Common myeloid progenitor, CD34-positive (primary cell): ENCODE measurements at regions not wholly inside any gene's neighbourhood (a gene's known extent, or its start where the extent isn't known, plus 50 kb on each side); places are given as distances from the start of the nearest gene placed in this dataset.
"Not testable (repeated sequence)": the region's sequence is repeated elsewhere in the genome, so short reads cannot be mapped to it uniquely, and the experiment has no call there.

ENCODE experiments used
- CTCF ChIA-PET: fragments of 350-600 bp; sonication (Branson Sonifier 250); formaldehyde crosslinking; loops from one replicate; lab custom pipeline; 2021; ENCODE audit warnings: antibody characterized with exemption; lab: Charles Lee
- POLR2A ChIA-PET: fragments of 350-600 bp; sonication (Branson Sonifier 250); formaldehyde crosslinking; loops from one replicate; lab custom pipeline; 2021; ENCODE audit warnings: antibody characterized with exemption; lab: Charles Lee
- DNase-seq, 3 donors: peaks; one replicate each; pipeline versions ENCODE4 v3.0.0 to v3.0.0-alpha.2; 2013
- H3K27ac ChIP-seq, 2 experiments: 1 replicate in 1 of 2; 2 replicates in 1 of 2; pipeline ENCODE4 v1.7.0; 2013; ENCODE audit warnings: inconsistent platforms in 2 of 2, low read length in 2 of 2, mild to moderate bottlenecking in 2 of 2, low read depth in 1 of 2, moderate library complexity in 1 of 2; ENCODE audit not compliant: severe bottlenecking in 2 of 2, insufficient read depth in 1 of 2, poor library complexity in 1 of 2
- H3K27me3 ChIP-seq, 5 experiments: replicated peaks in 2 of 5; 1 replicate in 3 of 5; 2 replicates in 2 of 5; pipeline versions ENCODE4 v1.6.1 to v1.7.0; 2013; ENCODE audit warnings: low read length in 4 of 5, mild to moderate bottlenecking in 2 of 5, moderate library complexity in 2 of 5, inconsistent platforms in 1 of 5; ENCODE audit not compliant: insufficient read depth in 5 of 5, control insufficient read depth in 4 of 5
- H3K36me3 ChIP-seq, 4 experiments: 1 replicate in 2 of 4; 2 replicates in 2 of 4; pipeline versions ENCODE4 v1.6.1 to v1.7.0; 2013; ENCODE audit warnings: low read length in 3 of 4, control low read depth in 1 of 4, mild to moderate bottlenecking in 1 of 4; ENCODE audit not compliant: control insufficient read depth in 4 of 4, insufficient read depth in 4 of 4
- H3K4me1 ChIP-seq, 4 experiments: 1 replicate in 3 of 4; 2 replicates in 1 of 4; pipeline versions ENCODE4 v1.6.1 to v1.7.1; 2013; ENCODE audit warnings: low read length in 3 of 4, mild to moderate bottlenecking in 3 of 4, control low read depth in 1 of 4, inconsistent platforms in 1 of 4, moderate library complexity in 1 of 4; ENCODE audit not compliant: control insufficient read depth in 4 of 4, insufficient read depth in 4 of 4; ENCODE audit errors: control extremely low read depth in 1 of 4
- H3K4me3 ChIP-seq, 7 experiments: 1 replicate in 4 of 7; 2 replicates in 3 of 7; pipeline versions ENCODE4 v1.5.1 to v1.7.0; 2013; ENCODE audit warnings: mild to moderate bottlenecking in 7 of 7, low read length in 6 of 7, moderate library complexity in 6 of 7, inconsistent platforms in 2 of 7, low read depth in 2 of 7, control low read depth in 1 of 7; ENCODE audit not compliant: insufficient read depth in 4 of 7, control insufficient read depth in 1 of 7; ENCODE audit errors: extremely low read depth in 1 of 7
- H3K9me3 ChIP-seq, 5 experiments: 1 replicate in 4 of 5; 2 replicates in 1 of 5; pipeline versions ENCODE4 v1.6.1 to v1.7.1; 2013; ENCODE audit warnings: low read length in 4 of 5, mild to moderate bottlenecking in 2 of 5, inconsistent platforms in 1 of 5, low read depth in 1 of 5, moderate library complexity in 1 of 5; ENCODE audit not compliant: control insufficient read depth in 4 of 5, insufficient read depth in 2 of 5; ENCODE audit errors: control extremely low read depth in 1 of 5
- WGBS: methylation state at CpG from one replicate; pipeline ENCODE4 v1.1.5; 2013; ENCODE audit not compliant: insufficient coverage; 5-methylcytosine and 5-hydroxymethylcytosine counted together

DNA sequence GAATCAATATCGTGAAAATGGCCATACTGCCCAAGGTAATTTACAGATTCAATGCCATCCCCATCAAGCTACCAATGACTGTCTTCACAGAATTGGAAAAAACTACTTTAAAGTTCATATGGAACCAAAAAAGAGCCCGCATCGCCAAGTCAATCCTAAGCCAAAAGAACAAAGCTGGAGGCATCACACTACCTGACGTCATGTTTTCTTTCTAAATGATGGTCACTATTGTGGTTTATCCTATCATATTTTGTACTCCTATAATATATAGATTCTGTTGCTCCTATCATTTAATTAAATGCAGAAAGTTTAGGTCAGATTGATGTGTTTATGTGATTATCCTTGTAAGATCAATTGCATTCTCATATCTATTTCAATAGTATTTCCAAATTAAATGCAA, 796.9 kb upstream of the NCAM2 start:
- WGBS, result no CpG with 5 or more reads among the region's 4 CpGs
- H3K27ac ChIP-seq, H3K4me1 ChIP-seq, H3K4me3 ChIP-seq, POLR2A ChIA-PET, H3K27me3 ChIP-seq, CTCF ChIA-PET, H3K9me3 ChIP-seq, DNase-seq: not testable (repeated sequence)
- H3K36me3 ChIP-seq, result peaks cover 0 to 14% (median 2%) of the 10 kb centered on the region in 4 experiments

DNA sequence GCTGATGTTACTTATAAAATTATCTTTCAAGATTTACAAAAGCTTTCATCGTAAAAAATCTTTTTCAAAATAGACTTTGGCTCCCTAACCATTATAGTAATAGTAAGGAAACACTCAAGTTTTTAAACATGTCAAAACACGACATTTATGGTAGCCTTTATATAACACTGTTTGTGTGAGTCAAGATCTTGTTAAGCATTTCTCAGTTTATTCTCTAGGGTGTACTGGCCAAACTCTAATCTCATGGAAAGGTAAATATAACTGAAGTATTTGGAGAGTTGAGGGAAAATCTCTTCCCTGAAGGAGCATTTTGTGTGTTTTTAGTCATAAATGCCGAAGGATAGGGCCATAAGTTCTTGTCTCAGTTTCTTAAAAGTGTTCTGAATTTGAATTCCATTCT, 790.9 kb upstream of the NCAM2 start:
- peaks cover 0 to 15% (median under 1%) of the 10 kb centered on the region in 4 experiments for H3K36me3 ChIP-seq
- no peaks in the 10 kb centered on the region for H3K4me1 ChIP-seq
- no peaks in the 10 kb centered on the region for H3K27me3 ChIP-seq
- no peak for DNase-seq
- no peak overlapping the region for H3K27ac ChIP-seq
- POLR2A ChIA-PET, result no interaction called here
- 100% methylated on average over 1 of the region's 3 CpGs for WGBS
- H3K4me3 ChIP-seq, result no peak overlapping the region
- CTCF ChIA-PET, result no interaction called here
- H3K9me3 ChIP-seq, result peaks cover 0 to 3% (median 1%) of the 10 kb centered on the region in 5 experiments

DNA sequence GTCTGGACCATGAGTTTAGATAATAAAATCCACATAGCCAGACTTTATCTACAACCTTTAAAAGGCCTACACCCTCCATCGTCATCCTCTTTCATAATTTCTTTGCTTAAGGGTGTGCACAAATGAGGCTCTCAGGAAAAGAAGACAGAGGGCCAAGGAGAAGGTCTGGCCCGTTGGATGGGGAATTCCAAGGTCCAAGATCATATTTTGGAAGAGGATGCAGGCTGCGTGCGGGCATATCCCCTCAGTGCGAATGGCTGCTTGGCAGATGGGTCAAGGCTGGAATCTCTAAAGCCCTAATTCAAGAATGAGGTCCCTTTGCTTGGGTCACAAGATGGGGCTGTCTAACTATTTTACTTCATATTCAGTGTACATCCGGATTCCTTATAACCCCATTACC, 782.2 kb upstream of the NCAM2 start:
- WGBS, result 100% methylated on average over 6 of the region's 6 CpGs
- no peak overlapping the region for H3K4me3 ChIP-seq

DNA sequence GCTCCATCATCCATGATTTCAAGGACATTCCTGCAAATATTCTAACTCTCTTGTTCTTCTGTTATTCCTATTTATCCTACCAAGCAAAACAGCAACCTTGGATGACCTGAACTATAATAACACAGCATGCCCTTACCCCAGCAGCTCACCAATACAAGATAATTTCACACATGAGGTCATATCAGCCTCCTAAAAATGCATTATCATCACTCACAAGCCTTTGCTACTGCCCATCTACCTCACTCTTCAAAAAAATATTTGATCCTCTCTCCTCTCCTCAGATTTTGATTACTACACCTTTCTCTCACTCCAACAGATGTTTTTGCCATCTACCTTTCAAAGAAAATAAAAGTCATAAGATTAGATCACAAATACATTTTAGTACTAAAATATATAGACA, 777.6 kb upstream of the NCAM2 start:
- H3K4me1 ChIP-seq, result no peaks in the 10 kb centered on the region
- CTCF ChIA-PET, result no interaction called here

More for the DNA sequence above, 782.2 kb upstream of the NCAM2 start:
- H3K9me3 ChIP-seq, result peaks cover 0 to 11% (median 3%) of the 10 kb centered on the region in 5 experiments
- peaks cover 0 to 24% (median 0%) of the 10 kb centered on the region in 4 experiments for H3K36me3 ChIP-seq
- DNase-seq, result no peak
- H3K27me3 ChIP-seq, result no peaks in the 10 kb centered on the region
- POLR2A ChIA-PET, result no interaction called here
- CTCF ChIA-PET, result no interaction called here
- H3K27ac ChIP-seq, result no peak overlapping the region
- no peaks in the 10 kb centered on the region for H3K4me1 ChIP-seq

DNA sequence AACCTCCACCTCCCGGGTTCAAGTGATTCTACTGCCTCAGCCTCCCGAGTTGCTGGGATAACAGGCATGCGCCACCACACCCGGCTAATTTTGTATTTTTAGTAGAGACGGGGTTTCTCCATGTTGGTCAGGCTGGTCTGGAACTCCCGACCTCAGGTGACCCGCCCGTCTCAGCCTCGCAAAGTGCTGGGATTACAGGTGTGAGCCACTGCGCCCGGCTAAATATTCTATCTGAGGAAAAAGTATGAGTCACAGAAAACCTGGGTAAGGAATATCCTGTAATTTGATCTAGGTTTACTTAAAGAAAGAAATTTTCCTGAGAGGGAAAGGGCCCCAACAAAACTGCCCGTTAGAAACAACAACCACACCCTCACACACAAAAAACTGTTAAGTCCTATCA, 776.2 kb upstream of the NCAM2 start:
- POLR2A ChIA-PET, H3K4me1 ChIP-seq, H3K9me3 ChIP-seq, H3K36me3 ChIP-seq, H3K4me3 ChIP-seq, H3K27me3 ChIP-seq, CTCF ChIA-PET, DNase-seq, H3K27ac ChIP-seq: not testable (repeated sequence)
- WGBS, result 98% methylated on average over 7 of the region's 12 CpGs

More for the DNA sequence above, 777.6 kb upstream of the NCAM2 start:
- no peak overlapping the region for H3K27ac ChIP-seq
- H3K27me3 ChIP-seq, result no peaks in the 10 kb centered on the region
- DNase-seq, result no peak
- no peak overlapping the region for H3K4me3 ChIP-seq
- POLR2A ChIA-PET, result no interaction called here
- H3K36me3 ChIP-seq, result peaks cover 0 to 5% (median 1%) of the 10 kb centered on the region in 4 experiments
- peaks cover 0 to 2% (median 0%) of the 10 kb centered on the region in 5 experiments for H3K9me3 ChIP-seq

DNA sequence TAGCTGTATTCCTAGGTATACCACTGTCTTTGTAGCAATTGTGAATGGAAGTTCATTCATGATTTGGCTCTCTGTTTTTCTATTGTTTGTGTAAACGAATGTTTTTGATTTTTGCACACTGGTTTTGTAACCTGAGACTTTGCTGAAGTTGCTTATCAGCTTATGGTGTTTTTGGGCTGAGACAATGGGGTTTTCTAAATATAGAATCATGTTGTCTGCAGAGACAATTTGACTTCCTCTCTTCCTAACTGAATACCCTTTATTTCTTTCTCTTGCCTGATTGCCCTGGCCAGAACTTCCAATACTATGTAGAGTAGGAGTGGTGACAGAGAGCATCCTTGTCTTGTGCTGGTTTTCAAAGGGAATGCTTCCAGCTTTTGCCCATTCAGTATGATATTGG, 761.6 kb upstream of the NCAM2 start:
- WGBS, result 86% methylated on average over 1 of the region's 1 CpG
- Histone ChIP-seq H3K4me3 (peak overlapping the region in 1 of 7 experiments; percentile 17), H3K9me3 (peaks cover 2 to 38% (median 5%) of the 10 kb centered on the region in 5 experiments)
- H3K4me1 ChIP-seq, DNase-seq, H3K36me3 ChIP-seq, POLR2A ChIA-PET, H3K27me3 ChIP-seq, CTCF ChIA-PET, H3K27ac ChIP-seq: not testable (repeated sequence)

DNA sequence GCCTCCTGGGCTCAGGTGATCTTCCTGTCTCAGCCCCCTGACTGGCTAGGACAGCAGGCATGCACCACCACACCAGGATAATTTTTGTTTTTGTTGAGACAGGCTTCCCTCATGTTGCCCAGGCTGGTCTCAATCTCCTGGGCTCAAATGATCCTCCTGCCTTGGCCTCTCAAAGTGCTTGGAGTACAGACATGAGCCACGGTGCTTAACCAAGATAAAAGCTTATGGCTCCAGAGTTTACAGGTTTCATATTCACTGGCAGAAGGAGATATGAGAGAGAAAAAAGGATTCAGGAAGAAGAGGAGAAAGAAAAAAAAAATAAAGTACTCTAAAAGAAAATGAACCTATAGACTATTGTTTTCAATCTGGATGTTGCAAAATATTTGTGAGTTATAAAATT, 748.8 kb upstream of the NCAM2 start:
- peaks cover 0 to 6% (median 1%) of the 10 kb centered on the region in 4 experiments for H3K4me1 ChIP-seq
- H3K9me3 ChIP-seq, result no peaks in the 10 kb centered on the region
- H3K27me3 ChIP-seq, result no peaks in the 10 kb centered on the region
- WGBS, result no CpG with 5 or more reads among the region's 1 CpG
- H3K36me3 ChIP-seq, result peaks cover 2 to 8% (median 5%) of the 10 kb centered on the region in 4 experiments
- ChIA-PET CTCF (interaction anchor here (1.0 to 1.2 kb wide), 2 partner anchors 8 to 10 kb away, joined by 3 to 4 read pairs; no protein-coding TSS in a partner anchor), POLR2A (no interaction called here)
- H3K27ac ChIP-seq, result no peak overlapping the region
- DNase-seq, result no peak
- H3K4me3 ChIP-seq, result no peak overlapping the region
